Loucy (cell line): ENCODE measurements at regions not wholly inside any gene's neighbourhood (a gene's known extent, or its start where the extent isn't known, plus 50 kb on each side); places are given as distances from the start of the nearest gene placed in this dataset.
A peak's percentile ranks its signal among the peaks of the same experiment; 100 is the strongest.

Experiments
- H2AFZ ChIP-seq: fragments of 200-600 bp; sonication (generic); 2 replicates; pipeline ENCODE4 v1.6.0; 2016; ENCODE audit warnings: antibody characterized with exemption, mild to moderate bottlenecking, low read length, moderate library complexity
- H3F3A ChIP-seq: fragments of 200-600 bp; 2 replicates; pipeline ENCODE4 v1.6.0; 2016; ENCODE audit warnings: antibody characterized with exemption, low read depth, mild to moderate bottlenecking
- H3K27me3 ChIP-seq: fragments of 200-600 bp; sonication (generic); 2 replicates; pipeline ENCODE4 v1.6.1; 2014; ENCODE audit warnings: low read length, mild to moderate bottlenecking; ENCODE audit not compliant: insufficient read depth, poor library complexity, severe bottlenecking
- H3K36me3 ChIP-seq: fragments of 200-600 bp; sonication (generic); 2 replicates; pipeline ENCODE4 v1.6.1; 2016; ENCODE audit warnings: low read length; ENCODE audit not compliant: insufficient read depth
- H3K4me1 ChIP-seq: fragments of 200-600 bp; sonication (generic); 2 replicates; pipeline ENCODE4 v1.5.1; 2014; ENCODE audit warnings: low read length, mild to moderate bottlenecking; ENCODE audit not compliant: insufficient read depth, poor library complexity, severe bottlenecking
- H3K4me2 ChIP-seq: fragments of 200-600 bp; sonication (generic); 2 replicates; pipeline ENCODE4 v1.6.0; 2014; ENCODE audit warnings: antibody characterized with exemption, low read length, low read depth, mild to moderate bottlenecking; ENCODE audit not compliant: poor library complexity, severe bottlenecking
- H3K4me3 ChIP-seq: fragments of 200-600 bp; sonication (generic); 2 replicates; pipeline ENCODE4 v1.5.1; 2014; ENCODE audit warnings: low read length, mild to moderate bottlenecking, mixed read lengths; ENCODE audit not compliant: poor library complexity, severe bottlenecking
- H3K79me2 ChIP-seq: fragments of 200-600 bp; sonication (generic); 2 replicates; pipeline ENCODE4 v1.6.1; 2014; ENCODE audit warnings: low read length; ENCODE audit not compliant: insufficient read depth
- H3K9ac ChIP-seq: fragments of 200-600 bp; sonication (generic); 2 replicates; pipeline ENCODE4 v1.6.0; 2014; ENCODE audit warnings: mild to moderate bottlenecking, low read depth, low read length, moderate library complexity; ENCODE audit not compliant: poor library complexity, severe bottlenecking
- H3K9me2 ChIP-seq: fragments of 200-600 bp; sonication (generic); replicated peaks from 2 replicates; pipeline ENCODE4 v1.6.1; 2016; ENCODE audit warnings: low read depth, low read length, mixed read lengths
- H3K9me3 ChIP-seq: fragments of 200-600 bp; sonication (generic); 2 replicates; pipeline ENCODE4 v1.6.1; 2014; ENCODE audit warnings: mild to moderate bottlenecking, antibody characterized with exemption, low read length, low read depth; ENCODE audit not compliant: insufficient read depth
- H4K20me1 ChIP-seq: fragments of 200-600 bp; sonication (generic); 2 replicates; pipeline ENCODE4 v1.6.0; 2014; ENCODE audit warnings: antibody characterized with exemption, low read length, mild to moderate bottlenecking; ENCODE audit not compliant: insufficient read depth, poor library complexity, severe bottlenecking
- CTCF ChIP-seq: fragments of 200-600 bp; sonication (generic); conservative IDR thresholded peaks from 2 replicates; pipeline ENCODE4 v1.5.1; 2014; ENCODE audit warnings: mild to moderate bottlenecking, antibody characterized with exemption, low read length
- EZH2phosphoT487 ChIP-seq: fragments of 200-600 bp; IDR thresholded peaks from 2 replicates; pipeline ENCODE4 v1.6.1; 2018; ENCODE audit warnings: antibody characterized with exemption, mild to moderate bottlenecking, moderate library complexity, borderline replicate concordance

DNA sequence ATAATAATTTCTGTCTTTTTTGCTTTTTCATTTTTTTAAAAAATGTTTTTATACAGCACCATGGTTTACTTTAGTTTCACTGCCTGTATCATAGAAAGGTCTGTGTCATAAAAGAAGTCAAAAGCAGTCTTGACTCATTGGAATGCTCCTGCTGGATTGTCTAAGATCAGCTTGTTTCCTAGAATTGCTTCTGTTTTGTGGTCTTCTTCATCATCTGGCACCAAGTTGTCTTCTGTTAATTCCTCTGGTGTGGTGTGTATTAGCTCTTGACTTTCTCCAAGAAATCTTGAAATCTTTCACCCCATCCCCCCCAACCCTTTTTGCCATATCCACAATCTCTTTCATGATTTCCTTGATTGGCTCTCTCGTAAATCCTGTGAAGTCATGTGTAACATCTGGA is 250.3 kb upstream of the CXCL12 start:
- Histone ChIP-seq H3K4me2 (no peak overlapping the region), H3K79me2 (no peaks in the 10 kb centered on the region), H3K9me2 (no peaks in the 10 kb centered on the region), H3F3A (no peaks in the 10 kb centered on the region), H2AFZ (no peak overlapping the region), H3K27me3 (no peaks in the 10 kb centered on the region), H3K9me3 (no peaks in the 10 kb centered on the region), H3K4me3 (no peak overlapping the region), H3K36me3 (no peaks in the 10 kb centered on the region), H3K9ac (no peak overlapping the region), H3K4me1 (no peaks in the 10 kb centered on the region), H4K20me1 (no peaks in the 10 kb centered on the region)
- no peak for TF ChIP-seq CTCF
- no peak for TF ChIP-seq EZH2phosphoT487

GRCh38 chr10:44636625-44637024 is 251.7 kb upstream of the CXCL12 start:
- TF ChIP-seq CTCF = no peak
- TF ChIP-seq EZH2phosphoT487 = no peak
- H3F3A ChIP-seq = no peaks in the 10 kb centered on the region
- H2AFZ ChIP-seq = no peak overlapping the region
- H3K4me1 ChIP-seq = no peaks in the 10 kb centered on the region
- H3K27me3 ChIP-seq = no peaks in the 10 kb centered on the region
- H3K79me2 ChIP-seq = no peaks in the 10 kb centered on the region
- H3K9ac ChIP-seq = no peak overlapping the region
- no peaks in the 10 kb centered on the region for H4K20me1 ChIP-seq
- H3K9me3 ChIP-seq = no peaks in the 10 kb centered on the region
- no peak overlapping the region for H3K4me3 ChIP-seq
- H3K4me2 ChIP-seq = no peak overlapping the region
- H3K9me2 ChIP-seq = no peaks in the 10 kb centered on the region
- H3K36me3 ChIP-seq = no peaks in the 10 kb centered on the region

DNA sequence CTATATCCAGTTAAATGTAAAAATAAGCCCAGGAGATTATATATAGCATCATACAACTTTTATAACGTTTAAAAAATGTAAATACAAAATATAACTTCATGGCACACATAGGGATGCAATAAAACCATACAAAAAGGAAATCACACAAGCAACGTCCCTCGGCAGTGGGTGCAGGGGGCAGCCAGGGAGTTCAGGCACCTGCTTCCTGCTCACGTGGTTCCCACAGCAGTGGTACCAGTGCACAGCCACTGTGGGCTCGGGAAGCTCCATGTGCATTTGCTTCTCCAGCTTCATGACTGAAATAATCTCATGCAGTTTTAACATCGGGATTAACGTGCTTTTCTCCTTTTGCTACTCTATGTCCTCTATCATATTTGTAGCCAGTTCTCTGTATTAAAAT is 255.5 kb upstream of the CXCL12 start:
- Histone ChIP-seq H2AFZ (peak overlapping the region; percentile 14; the same call in 1 of the 2 replicates), H3K9me2 (no peaks in the 10 kb centered on the region), H3K36me3 (no peaks in the 10 kb centered on the region), H3F3A (no peaks in the 10 kb centered on the region), H3K9me3 (no peaks in the 10 kb centered on the region), H3K9ac (no peak overlapping the region), H3K4me3 (no peak overlapping the region), H3K4me1 (no peaks in the 10 kb centered on the region), H3K27me3 (no peaks in the 10 kb centered on the region), H3K79me2 (no peaks in the 10 kb centered on the region), H4K20me1 (no peaks in the 10 kb centered on the region), H3K4me2 (peak overlapping the region; percentile 13)
- TF ChIP-seq CTCF = no peak
- no peak for TF ChIP-seq EZH2phosphoT487
